ENCODE measurements at regions not wholly inside any gene's neighbourhood (a gene's known extent, or its start where the extent isn't known, plus 50 kb on each side); places are given as distances from the start of the nearest gene placed in this dataset.

DNA sequence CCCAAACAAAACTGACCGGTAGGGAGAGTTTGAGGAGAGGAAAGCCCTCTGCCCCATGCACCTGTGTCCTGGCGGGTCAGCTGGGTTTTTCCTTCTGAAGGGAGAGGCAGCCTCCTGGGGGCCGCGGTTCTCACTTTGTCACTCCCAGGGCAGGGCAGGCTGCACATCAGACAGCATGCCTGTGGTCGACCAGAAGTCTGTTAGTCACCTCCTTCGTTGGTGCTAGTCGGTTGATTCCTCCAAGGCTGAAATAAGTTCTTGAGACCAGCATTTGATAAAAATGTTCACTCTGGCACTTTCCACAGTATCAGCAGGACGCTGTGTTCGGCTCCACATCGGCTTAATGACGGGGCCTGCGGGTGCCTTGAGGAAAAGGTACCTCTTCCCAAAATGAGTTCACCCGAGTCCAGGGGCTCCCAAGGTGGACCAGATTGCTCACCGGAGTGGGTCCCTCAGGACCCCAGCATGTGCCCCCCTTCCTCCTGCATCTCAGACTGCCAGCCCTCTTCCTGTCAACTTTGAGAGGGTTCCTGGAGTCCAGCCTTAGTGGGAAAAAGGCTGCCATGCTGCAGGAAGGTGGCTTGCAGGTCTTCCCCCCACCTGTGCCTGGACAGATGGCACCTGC, 373.7 kb upstream of the B3GAT1 start:
- DNase-seq (ENCODE audit: low spot score): no peak
- in situ Hi-C loops (cut with MboI; ENCODE audit: low pct_unique_long_range_greater_than_20kb, low sequenced_read_pairs, unreplicated experiment): no loop called here
- TF ChIP-seq, protein P1, sequence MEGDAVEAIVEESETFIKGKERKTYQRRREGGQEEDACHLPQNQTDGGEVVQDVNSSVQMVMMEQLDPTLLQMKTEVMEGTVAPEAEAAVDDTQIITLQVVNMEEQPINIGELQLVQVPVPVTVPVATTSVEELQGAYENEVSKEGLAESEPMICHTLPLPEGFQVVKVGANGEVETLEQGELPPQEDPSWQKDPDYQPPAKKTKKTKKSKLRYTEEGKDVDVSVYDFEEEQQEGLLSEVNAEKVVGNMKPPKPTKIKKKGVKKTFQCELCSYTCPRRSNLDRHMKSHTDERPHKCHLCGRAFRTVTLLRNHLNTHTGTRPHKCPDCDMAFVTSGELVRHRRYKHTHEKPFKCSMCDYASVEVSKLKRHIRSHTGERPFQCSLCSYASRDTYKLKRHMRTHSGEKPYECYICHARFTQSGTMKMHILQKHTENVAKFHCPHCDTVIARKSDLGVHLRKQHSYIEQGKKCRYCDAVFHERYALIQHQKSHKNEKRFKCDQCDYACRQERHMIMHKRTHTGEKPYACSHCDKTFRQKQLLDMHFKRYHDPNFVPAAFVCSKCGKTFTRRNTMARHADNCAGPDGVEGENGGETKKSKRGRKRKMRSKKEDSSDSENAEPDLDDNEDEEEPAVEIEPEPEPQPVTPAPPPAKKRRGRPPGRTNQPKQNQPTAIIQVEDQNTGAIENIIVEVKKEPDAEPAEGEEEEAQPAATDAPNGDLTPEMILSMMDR (IDR thresholded peaks at IDR 0.05; ENCODE audit: extremely low read depth, insufficient read depth, missing control alignments): no peak

GRCh38 chr11:134785059-134785458, 373.0 kb upstream of the B3GAT1 start:
- in situ Hi-C loops (cut with MboI; ENCODE audit: low pct_unique_long_range_greater_than_20kb, low sequenced_read_pairs, unreplicated experiment): no loop called here

GRCh38 chr11:134784568-134784967, 372.5 kb upstream of the B3GAT1 start:
- in situ Hi-C loops (cut with MboI; ENCODE audit: low pct_unique_long_range_greater_than_20kb, low sequenced_read_pairs, unreplicated experiment): no loop called here
- TF ChIP-seq, protein P1 (IDR thresholded peaks at IDR 0.05; ENCODE audit: extremely low read depth, insufficient read depth, missing control alignments): no peak
- no peak for DNase-seq (ENCODE audit: low spot score)

More at GRCh38 chr11:134785059-134785458, 373.0 kb upstream of the B3GAT1 start:
- TF ChIP-seq, protein P1 (IDR thresholded peaks at IDR 0.05; ENCODE audit: extremely low read depth, insufficient read depth, missing control alignments): no peak
- no peak for DNase-seq (ENCODE audit: low spot score)

DNA sequence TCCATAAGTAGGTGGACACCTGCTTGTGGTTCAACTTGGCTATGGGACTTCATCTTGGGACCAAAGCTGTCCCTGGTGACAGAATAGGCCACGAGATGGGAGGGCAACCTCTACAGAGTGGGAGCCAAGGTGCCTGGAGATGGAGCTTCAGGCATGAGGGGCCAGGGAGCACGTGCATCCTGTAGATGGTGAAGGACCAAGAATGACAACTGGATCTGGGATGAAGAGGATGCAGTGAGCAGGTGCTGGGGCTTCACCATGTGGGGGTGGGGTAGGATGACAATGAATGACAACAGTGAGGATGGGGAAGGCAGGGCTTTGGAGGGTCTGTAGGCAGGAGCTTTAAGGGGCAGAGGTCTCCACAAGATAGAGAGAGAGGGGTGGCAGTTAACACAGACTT, 372.0 kb upstream of the B3GAT1 start:
- in situ Hi-C loops (cut with MboI; ENCODE audit: low pct_unique_long_range_greater_than_20kb, low sequenced_read_pairs, unreplicated experiment): no loop called here
- TF ChIP-seq, protein P1 (IDR thresholded peaks at IDR 0.05; ENCODE audit: extremely low read depth, insufficient read depth, missing control alignments): no peak
- DNase-seq (ENCODE audit: low spot score): no peak

- DNase-seq (ENCODE audit: low spot score): no peak
- TF ChIP-seq, protein P1 (IDR thresholded peaks at IDR 0.05; ENCODE audit: extremely low read depth, insufficient read depth, missing control alignments): no peak
- in situ Hi-C loops (cut with MboI; ENCODE audit: low pct_unique_long_range_greater_than_20kb, low sequenced_read_pairs, unreplicated experiment): no loop called here
Observed at GRCh38 chr11:134783234-134783633, 371.2 kb upstream of the B3GAT1 start.

GRCh38 chr11:134781380-134781866, 369.4 kb upstream of the B3GAT1 start:
- TF ChIP-seq, protein P1 (IDR thresholded peaks at IDR 0.05; ENCODE audit: extremely low read depth, insufficient read depth, missing control alignments): no peak
- in situ Hi-C loops (cut with MboI; ENCODE audit: low pct_unique_long_range_greater_than_20kb, low sequenced_read_pairs, unreplicated experiment): no loop called here
- no peak for DNase-seq (ENCODE audit: low spot score)
